ENCODE measurements at regions not wholly inside any gene's neighbourhood (a gene's known extent, or its start where the extent isn't known, plus 50 kb on each side); places are given as distances from the start of the nearest gene placed in this dataset.
"Not testable (repeated sequence)": the region's sequence is repeated elsewhere in the genome, so short reads cannot be mapped to it uniquely, and the experiment has no call there.

GRCh38 chr2:173468266-173468793, 113.7 kb downstream of the CDCA7 start:
- no peak for DNase-seq

GRCh38 chr2:173472112-173472511, 117.4 kb downstream of the CDCA7 start:
- DNase-seq = no peak

- DNase-seq = no peak
Measured at GRCh38 chr2:173483137-173483536, 128.5 kb downstream of the CDCA7 start.

GRCh38 chr2:173488861-173489260, 134.2 kb downstream of the CDCA7 start:
- no peak for DNase-seq

DNA sequence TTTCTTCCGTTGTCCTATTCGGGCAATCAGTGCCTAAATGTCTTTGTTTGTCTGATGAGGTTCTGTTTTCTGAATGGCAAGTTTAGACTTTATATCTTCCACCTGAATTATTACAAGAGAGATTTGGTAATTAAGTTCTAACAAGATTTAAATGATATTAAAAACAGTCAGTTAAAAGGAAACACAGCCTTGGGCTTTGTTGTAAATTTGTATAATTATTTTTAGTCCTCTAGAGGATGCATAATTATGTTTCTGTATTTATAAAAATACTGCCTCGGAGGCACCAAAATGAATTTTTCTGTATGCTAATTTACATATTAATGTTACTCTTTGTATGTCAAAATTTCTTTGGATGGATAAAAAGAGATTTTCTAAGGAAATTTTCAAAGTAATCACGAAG, 136.7 kb downstream of the CDCA7 start:
- no peak for DNase-seq

DNA sequence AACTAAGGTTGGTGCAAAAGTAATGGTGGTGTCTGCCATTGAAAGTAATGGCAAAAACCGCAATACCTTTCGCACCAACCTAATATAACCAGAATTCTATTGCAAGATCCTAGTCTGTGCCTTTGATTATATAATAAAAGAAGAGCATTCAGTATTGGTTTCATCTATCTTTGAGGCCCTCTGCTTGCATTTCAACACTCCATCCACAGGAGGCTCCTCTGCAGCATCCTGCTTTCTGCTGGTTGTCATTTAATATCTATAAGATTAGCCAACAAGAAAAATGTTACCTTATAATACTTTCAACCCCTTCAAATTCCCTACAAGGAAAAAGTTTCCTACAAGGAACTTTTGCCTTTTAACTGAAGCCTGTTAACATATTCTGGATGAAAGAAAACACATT, 139.2 kb downstream of the CDCA7 start:
- DNase-seq = no peak

DNA sequence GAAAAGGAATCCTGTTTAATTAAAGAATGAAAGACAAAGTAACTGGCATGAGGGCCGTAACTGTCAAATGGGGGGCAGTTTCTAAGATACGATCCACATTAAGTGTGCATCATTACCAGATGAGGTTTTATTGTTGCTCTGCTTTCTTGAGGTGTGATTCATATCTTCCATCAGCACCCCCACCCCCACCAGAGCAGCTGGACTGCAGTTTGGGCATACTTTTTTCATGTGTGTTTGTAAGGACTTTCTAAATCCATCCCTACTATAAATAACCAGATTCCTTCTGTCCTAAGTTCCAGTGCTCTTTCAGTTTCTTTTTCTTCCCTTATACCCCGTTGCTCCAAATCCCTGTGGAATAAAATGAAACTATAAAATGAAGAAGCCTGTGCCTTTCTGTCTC, 142.1 kb downstream of the CDCA7 start:
- no peak for DNase-seq

GRCh38 chr2:173500953-173501352, 146.3 kb downstream of the CDCA7 start:
- no peak for DNase-seq

DNA sequence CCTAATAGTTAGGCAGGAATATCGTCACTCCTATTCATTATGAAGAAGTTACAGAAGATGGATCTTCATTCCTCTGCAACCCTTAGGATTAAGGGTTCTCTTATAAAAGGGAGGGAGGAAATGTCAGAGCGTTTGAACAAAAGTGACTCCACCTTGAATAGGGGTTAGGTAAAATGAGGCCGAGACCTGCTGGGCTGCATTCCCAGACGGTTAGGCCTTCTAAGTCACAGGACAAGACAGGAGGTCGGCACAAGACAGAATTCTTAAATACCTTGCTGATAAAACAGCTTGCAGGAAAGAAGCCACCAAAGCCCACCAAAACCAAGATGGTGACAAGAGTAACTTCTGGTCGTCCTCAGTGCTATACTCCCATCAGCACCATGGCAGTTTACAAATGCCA, 147.6 kb downstream of the CDCA7 start:
- DNase-seq = no peak

GRCh38 chr2:173511357-173511756, 156.7 kb downstream of the CDCA7 start:
- no peak for DNase-seq

- DNase-seq = no peak
Measured at GRCh38 chr2:173511942-173512341, 157.3 kb downstream of the CDCA7 start.

GRCh38 chr2:173513107-173513727, 158.5 kb downstream of the CDCA7 start:
- DNase-seq = no peak

DNA sequence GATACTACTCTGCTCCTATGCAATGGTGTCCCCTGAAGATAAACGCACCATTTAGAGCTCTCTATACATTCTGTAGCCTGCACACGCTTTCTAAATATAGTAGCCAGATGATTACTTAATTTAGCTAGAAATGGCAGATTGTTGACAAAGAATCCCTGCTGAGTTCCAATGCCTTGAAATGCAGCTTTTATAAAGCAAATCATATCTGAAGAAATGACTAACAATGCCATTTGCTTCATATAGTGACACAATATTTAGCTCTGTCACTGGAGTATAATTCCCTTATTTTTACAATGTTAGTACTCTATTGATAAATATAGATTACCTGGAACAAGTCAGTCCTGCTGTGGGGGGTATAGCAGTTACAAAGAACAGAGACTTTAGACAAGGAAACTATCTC, 166.2 kb downstream of the CDCA7 start:
- no peak for DNase-seq

GRCh38 chr2:173521450-173522192, 166.9 kb downstream of the CDCA7 start:
- no peak for DNase-seq

DNA sequence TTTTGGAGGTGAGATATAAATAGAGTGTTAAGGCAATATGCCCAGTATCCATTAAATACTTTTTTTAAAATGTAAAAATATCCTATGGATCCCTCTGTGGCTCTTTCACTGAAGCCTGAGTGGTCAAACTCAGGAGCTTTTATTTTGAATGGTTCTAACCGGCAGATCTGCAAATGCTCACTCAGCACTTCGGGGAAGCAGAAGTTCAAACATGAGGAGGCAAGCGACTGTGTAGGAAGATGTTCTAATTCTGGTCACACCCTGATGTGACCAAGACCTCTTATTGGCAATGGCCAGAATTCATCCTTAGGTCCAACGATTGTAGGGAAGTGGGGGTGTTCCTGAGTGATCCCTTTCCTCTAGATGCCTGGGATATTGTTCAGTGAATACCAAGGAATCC, 168.8 kb downstream of the CDCA7 start:
- DNase-seq = no peak

DNA sequence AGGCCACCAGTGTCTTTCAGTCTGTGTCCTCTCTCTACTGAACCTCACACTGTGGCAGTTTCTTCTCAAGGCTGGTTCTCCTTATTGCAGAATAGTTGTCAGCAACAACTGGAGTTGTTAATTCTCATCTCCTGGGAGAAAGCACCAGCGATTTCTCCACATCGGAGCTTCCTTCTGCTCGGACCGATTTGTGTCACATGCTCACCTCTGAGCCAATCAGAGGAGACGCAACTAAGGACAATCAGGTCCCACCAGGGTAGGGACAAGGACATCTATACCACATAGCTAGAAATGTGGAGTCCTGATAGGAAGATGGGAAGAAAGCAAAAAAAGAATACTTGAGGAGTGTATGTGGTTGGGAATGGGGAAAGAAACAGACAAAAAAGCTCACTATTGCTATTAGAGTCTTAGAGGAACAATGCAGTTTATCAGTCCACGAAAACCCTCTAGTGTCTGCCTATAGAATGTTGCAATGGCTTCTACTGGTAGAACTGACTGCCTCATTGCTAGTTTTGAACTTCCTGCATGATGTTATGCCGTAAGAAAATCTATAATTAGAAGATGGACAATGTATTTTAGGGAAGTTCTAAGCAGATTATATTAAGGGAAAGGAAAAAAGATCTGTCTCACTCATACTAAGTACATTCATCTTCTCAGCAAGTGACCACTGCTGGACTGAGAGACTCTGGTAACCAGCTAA, 169.7 kb downstream of the CDCA7 start:
- no peak for DNase-seq

GRCh38 chr2:173532732-173533531, 178.3 kb downstream of the CDCA7 start:
- not testable (repeated sequence) for DNase-seq

GRCh38 chr2:173537694-173538093, 183.0 kb downstream of the CDCA7 start:
- DNase-seq = no peak

DNA sequence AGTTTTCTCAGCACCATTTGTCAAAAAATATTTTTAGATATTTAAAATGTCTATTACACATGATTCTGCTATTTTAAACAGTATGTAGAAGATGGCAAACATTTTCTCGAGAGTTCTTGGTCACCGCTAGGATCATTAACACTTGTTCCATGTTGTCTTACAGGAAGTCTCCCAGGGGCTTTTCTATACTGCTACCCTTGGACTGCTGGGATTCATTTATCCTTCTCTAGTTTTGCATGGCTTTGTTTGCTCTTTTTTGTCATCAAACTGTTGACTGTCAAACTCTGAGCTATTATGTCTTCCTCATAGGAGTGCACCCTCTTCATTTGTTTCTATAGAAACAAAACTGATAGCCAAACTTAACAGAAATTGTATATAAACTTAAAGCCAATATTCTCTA, 184.9 kb downstream of the CDCA7 start:
- DNase-seq = no peak

DNA sequence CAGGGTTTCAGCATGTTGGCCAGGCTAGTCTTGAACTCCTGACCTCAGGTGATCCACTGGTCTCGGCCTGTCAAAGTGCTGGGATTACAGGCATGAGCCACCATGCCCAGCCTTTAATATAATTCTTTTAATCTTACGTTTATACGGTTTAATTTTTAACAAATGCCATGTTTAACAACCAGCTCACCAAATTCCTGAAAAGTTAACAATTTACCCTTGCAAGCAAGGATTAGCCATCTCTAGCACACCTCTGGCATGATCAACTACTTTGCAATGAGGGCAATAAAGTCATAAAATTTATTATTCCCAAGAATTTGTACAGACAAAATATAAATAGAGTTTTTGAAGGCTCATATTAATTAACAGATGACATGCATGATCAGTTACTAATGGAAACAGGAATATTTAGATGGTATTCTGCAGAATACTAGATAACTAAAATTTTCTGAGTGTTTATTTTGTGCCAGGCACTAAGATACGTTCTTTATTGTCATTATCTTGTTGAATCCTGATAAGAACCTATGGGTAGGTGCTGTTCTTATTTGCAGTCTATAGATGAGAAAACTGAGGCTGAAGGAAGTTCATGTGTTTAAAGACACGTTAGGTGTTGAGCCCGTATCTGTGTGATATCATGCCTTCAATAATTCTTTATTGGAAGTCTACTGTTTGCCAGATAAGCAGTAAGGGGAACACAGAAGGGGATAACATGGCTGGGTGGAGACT, 190.1 kb downstream of the CDCA7 start:
- DNase-seq = no peak

DNA sequence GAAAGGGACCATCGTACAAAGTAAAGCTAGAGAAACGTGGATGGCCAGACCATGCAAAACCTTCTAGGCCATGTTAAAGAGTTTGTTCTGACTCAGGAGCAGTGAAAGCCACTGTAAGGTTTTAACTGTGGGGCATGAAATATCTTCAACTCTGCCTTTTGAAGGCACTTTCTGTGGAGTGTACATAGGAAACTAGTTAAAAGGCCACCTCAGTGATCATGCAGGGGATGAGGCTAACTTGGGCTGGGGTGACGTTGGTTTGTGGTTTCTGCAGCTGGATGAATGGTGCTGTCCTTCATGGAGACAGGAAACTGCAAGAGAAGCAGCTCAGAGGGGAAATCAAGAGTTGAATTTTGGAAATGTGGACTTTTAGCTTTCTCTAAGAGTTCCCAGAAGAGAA, 190.7 kb downstream of the CDCA7 start:
- DNase-seq = no peak

GRCh38 chr2:173547499-173547898, 192.8 kb downstream of the CDCA7 start:
- no peak for DNase-seq
